SKM-1 treated with dmso at 0.1 percent for 144 hours (cell line): ENCODE measurements at regions not wholly inside any gene's neighbourhood (a gene's known extent, or its start where the extent isn't known, plus 50 kb on each side); places are given as distances from the start of the nearest gene placed in this dataset.
"Not testable (repeated sequence)": the region's sequence is repeated elsewhere in the genome, so short reads cannot be mapped to it uniquely, and the experiment has no call there.

Experiments used
- DNase-seq: peaks from one replicate; lab custom pipeline; 2025; ENCODE audit not compliant: unreplicated experiment; lab: John Stamatoyannopoulos, UW

GRCh38 chr1:118828038-118828437 lies 160.1 kb downstream of the TBX15 start:
- DNase-seq: no peak

DNA sequence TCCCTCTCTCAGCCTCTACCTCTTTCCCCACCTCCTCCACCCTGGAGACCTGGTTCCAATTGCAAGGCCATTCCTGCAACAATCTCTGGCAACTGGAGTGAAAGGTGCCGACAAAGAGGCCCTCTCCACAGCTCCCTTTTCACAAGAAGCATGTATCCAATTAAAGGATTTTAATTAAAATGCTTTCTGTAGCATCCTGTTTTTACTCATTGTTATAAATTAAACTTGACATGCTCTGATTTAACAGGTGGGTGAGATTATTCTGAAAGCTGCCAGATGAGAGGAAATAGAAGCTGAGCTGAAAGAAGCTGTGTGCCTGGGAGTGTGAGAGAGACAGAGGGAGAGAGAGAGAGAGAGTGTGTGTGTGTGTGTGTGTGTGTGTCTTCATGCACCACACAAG lies 160.5 kb downstream of the TBX15 start:
- DNase-seq: no peak

DNA sequence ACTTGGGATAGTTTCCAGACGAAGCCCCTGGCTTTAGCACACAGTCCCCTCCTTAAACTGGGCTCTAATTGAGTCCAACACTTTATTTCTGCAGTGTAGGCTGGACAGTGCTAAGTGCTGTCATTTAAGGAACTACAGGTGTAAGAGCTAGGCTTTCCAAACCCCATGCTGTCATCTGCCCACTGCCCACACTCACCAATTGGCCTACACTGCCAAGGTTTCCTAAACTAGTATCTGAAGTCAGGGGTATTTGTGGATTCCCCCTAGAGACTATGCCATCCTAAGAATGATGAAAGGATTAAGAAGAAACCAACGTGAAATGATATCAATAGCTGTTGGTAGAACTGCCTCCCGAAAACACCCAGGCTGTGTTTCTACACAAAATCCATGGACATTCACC lies 160.9 kb downstream of the TBX15 start:
- DNase-seq: no peak

DNA sequence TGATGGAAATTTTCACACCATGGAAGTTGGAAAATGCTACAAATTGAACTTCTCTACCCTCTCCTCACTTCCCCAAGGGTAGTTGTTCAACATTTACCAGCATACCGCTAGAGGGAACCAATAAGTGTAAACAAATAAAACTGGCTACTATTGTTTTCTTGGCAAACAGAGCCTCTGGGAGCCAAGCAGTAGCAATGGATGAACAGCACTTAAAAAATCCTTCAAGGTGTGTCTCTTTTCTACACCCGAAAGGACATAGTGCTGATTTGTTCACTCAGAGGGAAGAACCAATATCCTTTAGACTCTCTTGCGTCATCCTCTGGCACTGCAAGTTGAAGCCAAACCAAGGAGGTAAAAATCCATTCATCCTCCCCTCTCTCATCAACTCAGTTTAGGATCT lies 161.5 kb downstream of the TBX15 start:
- DNase-seq: no peak

DNA sequence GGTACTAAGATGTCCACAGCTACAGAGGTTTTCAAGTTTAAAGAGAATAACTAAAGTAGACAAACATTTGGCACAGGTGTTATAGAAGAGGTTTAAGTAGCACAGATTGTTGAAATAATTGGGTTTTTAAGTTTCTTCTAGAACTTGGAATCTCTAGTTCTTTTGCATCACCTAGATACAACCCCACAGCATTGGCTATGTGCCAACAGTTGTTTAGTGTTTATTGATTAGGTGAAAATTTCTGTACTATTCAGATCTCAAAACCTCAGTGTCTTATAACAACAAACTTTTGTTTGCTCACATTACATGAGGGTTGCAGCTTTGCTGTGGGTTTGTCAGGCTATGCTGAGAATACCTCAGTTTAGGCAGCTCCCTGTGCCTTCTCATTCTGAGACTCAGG lies 162.5 kb downstream of the TBX15 start:
- no peak for DNase-seq

DNA sequence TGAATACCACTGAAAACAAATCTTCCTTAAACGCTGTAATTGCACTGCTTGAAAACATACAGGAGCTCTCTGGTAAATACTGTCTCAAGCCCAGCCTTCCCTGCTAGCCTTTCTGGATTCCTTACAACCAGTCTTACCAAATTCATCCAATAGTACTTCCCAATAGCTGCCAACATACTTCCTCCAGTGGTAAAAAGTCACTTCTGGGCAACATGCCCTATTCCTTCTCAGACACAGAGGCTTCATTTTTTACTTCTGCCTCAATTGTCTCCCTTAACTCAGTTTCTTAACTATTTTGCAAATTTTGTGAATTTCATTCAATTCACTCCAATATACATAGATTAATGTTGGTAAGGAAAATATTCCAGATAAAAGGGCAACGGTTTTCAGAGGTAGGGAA lies 166.3 kb downstream of the TBX15 start:
- DNase-seq: no peak

- no peak for DNase-seq
These were observed 167.3 kb downstream of the TBX15 start for GRCh38 chr1:118820864-118821263.

GRCh38 chr1:118815909-118816308 lies 172.2 kb downstream of the TBX15 start:
- no peak for DNase-seq

DNA sequence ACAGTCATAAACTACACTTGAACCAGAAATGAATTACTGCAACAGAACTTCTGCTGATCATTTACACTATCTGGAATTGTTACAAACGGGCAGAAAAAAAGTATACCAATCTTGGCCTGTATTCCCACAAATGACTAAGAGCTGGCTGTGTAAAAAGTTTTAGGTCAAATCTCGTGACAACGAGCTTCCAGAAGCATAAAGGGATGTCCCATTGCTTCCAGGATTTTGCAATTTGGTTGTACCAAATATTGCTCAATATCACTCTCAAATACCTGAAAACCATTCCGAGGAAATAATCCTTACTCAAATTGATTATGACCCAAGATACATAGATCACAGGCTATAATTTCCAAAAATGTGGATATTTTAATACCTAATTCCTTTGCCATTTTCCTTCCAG lies 175.6 kb downstream of the TBX15 start:
- DNase-seq: no peak

- DNase-seq: no peak
These were observed 177.0 kb downstream of the TBX15 start for GRCh38 chr1:118811156-118811555.

DNA sequence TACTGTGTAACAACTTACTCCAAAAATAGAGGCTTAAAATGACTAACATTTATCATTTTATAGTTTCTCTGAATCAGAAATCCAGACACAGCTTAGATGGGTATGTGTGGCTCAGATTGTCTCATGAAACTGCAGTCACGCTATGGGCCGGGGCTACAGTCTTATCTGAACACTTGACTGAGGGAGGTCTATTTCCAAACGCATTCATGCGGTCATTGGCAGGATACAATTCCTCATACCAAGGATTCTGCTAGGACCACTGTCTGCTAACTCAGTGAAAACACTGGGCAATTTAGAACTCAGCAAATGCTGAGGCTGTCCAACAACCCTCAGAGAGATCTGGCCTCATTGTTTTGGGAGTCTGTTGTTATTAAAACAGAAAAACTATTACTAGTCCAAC lies 178.6 kb downstream of the TBX15 start:
- no peak for DNase-seq

- not testable (repeated sequence) for DNase-seq
These were observed 185.0 kb downstream of the TBX15 start for GRCh38 chr1:118803128-118803527.

DNA sequence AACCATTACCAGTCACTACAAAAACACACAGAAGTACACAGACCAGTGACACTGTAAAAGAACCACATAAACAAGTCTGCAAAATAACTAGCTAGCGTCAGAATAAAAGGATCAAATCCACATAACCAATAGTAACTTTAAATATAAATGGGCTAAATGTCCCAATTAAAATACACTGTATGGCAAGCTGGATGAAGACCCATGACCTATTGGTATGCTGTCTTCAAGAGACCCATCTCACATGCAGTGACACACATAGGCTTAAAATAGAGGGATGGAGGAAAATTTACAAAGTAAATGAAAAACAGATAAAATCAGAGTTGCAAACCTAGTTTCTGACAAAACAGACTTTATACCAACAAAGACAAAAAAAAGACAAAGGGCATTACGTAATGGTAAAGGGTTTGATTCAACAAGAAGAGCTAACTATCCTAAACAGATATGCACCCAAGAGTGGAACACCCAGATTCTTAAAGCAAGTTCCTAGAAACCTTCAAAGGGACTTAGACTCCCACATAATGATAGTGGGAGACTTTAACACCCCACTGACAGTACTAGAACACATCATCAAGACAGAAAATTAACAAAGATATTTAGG lies 196.9 kb downstream of the TBX15 start:
- no peak for DNase-seq

DNA sequence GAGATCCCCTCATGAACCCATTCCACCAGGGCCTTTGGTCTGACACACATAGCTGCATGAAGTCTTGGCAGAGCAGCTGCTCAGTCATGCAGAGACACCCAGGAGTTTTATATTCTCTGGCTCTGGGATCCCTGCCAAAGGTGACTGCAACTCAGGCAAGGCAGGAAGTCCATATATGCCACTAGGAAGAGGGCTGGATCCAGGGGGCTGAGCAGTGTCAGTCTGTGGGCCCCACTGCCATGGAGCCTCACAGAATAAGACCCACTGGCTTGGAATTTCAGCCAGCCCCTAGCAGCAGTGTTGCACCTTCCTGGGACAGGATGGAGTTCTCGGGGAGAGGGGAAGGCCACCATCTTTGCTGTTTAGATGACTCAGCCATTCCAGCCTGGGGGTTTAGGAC lies 199.7 kb downstream of the TBX15 start:
- no peak for DNase-seq

DNA sequence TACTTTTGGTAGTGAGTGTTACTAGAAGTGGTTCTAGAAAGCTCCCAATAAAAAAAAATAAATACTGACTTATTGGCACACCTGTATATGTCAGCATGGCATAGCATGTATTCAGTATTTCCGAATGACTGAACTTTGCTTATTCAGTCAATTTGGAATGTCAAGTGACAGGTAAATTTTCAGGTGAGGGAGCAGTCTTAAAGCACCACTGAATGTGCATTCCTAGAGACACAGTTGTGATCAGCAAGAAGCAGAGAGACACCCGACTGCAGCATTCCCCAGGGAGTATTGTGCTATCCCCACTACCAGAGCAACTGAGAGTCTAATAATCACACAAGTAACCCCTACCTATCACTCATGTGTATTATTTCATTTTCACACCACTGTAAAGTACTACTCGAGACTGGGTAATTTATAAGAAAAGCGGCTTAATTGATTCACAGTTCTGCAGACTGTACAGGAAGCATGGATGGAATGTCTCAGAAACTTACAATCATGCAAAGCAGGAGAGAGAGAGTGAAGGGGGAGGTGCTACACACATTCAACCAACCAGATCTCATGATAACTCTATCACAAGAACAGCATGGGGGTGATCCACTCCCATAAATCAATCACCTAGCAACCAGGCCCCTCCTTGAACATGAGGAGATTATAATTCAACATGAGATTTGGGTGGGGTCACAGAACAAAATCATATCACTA lies 201.5 kb downstream of the TBX15 start:
- DNase-seq: no peak

DNA sequence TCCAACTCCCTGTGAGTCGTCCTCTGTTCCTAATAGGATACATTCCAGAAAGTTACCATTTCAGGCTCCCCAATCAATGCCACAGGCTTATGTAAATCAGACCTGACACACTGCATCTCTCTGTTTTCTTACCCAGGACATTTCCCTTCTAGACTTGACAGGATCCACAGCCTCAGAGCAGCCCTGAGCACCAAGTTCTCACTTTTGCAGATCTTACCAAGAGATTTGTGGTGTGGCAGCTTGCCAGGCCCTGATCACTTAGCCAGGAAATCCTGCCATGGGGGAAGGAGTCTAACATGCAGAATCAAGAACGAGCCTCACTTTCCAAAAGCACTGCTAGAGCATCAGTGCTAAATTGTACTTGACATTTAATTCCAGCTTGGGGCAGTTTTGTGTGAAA lies 202.9 kb downstream of the TBX15 start:
- DNase-seq: no peak

- DNase-seq: no peak
These were observed 204.9 kb downstream of the TBX15 start for GRCh38 chr1:118783095-118783758.

- DNase-seq: no peak
These were observed 214.5 kb downstream of the TBX15 start for GRCh38 chr1:118773656-118774055.

GRCh38 chr1:118767971-118768370 lies 220.2 kb downstream of the TBX15 start:
- no peak for DNase-seq

GRCh38 chr1:118753976-118754375 lies 234.2 kb downstream of the TBX15 start:
- DNase-seq: no peak

DNA sequence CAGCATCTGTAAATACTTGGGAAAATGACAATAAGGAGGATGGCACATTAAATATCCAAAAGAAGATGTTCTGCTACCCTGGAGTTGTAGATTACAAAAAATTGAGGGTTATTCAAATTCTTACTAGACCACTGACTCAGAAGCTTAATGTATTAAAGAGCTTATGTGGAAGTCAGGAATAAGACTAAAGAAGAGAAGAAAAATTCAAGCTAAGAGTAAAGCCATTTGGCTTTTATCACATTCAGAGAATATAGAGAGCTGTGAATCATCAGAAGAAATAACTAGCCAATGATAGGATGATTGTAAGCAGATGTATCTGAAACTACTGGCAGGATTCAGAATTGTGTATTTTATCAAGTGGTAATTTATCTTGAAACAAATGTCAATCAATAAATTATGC lies 237.0 kb downstream of the TBX15 start:
- no peak for DNase-seq

GRCh38 chr1:118744420-118744819 lies 243.7 kb downstream of the TBX15 start:
- DNase-seq: no peak

- no peak for DNase-seq
These were observed 248.6 kb downstream of the TBX15 start for GRCh38 chr1:118739501-118739900.
